GM23338 (cell line): ENCODE measurements at regions not wholly inside any gene's neighbourhood (a gene's known extent, or its start where the extent isn't known, plus 50 kb on each side); places are given as distances from the start of the nearest gene placed in this dataset.

Experiments
- CREB1 ChIP-seq: fragments of 250-450 bp; sonication (Bioruptor Pico); IDR thresholded peaks from 2 replicates; pipeline ENCODE4 v1.5.0; 2020; ENCODE audit warnings: low read depth, mild to moderate bottlenecking, moderate library complexity
- CTCF ChIP-seq, 2 experiments: fragments of 200-600 bp in 1 of 2; sonication (generic) in 1 of 2; conservative IDR thresholded peaks; 2 replicates each; pipeline versions ENCODE4 v1.5.1 to v1.6.1; 2016 to 2017; ENCODE audit warnings: antibody characterized with exemption in 2 of 2, low read depth in 2 of 2, mild to moderate bottlenecking in 2 of 2, moderate library complexity in 1 of 2
- EZH2 ChIP-seq: fragments of 200-600 bp; sonication (generic); IDR thresholded peaks from one replicate; pipeline ENCODE4 v1.8.0; 2017; ENCODE audit warnings: antibody characterized with exemption, mild to moderate bottlenecking, low read depth; ENCODE audit not compliant: unreplicated experiment
- EZH2phosphoT487 ChIP-seq: fragments of 200-600 bp; sonication (generic); IDR thresholded peaks from one replicate; pipeline ENCODE4 v1.8.1; 2018; ENCODE audit warnings: antibody characterized with exemption; ENCODE audit not compliant: unreplicated experiment
- JUNB ChIP-seq: IDR thresholded peaks from one replicate; pipeline ENCODE4 v1.6.1; 2016; ENCODE audit warnings: antibody characterized with exemption; ENCODE audit not compliant: unreplicated experiment
- NANOG ChIP-seq: IDR thresholded peaks from 2 replicates; pipeline ENCODE4 v1.6.1; 2016; ENCODE audit warnings: antibody characterized with exemption, borderline replicate concordance
- POLR2AphosphoS5 ChIP-seq: IDR thresholded peaks from 2 replicates; pipeline ENCODE4 v1.6.1; 2016; ENCODE audit warnings: antibody characterized with exemption, low read depth
- STAT1 ChIP-seq: IDR thresholded peaks from one replicate; pipeline ENCODE4 v1.6.1; 2016; ENCODE audit warnings: antibody characterized with exemption; ENCODE audit not compliant: unreplicated experiment
- ZNF114 ChIP-seq: fragments of 250-450 bp; sonication (Bioruptor Pico); IDR thresholded peaks from 2 replicates; pipeline ENCODE4 v1.5.0; 2020; ENCODE audit warnings: mild to moderate bottlenecking, moderate library complexity
- ZNF331 ChIP-seq: fragments of 250-450 bp; sonication (Bioruptor Pico); IDR thresholded peaks from 2 replicates; pipeline ENCODE4 v1.5.0; 2020; ENCODE audit warnings: low read depth, mild to moderate bottlenecking, moderate library complexity
- TF ChIP-seq, protein P1 (sequence below): fragments of 250-450 bp; sonication (Bioruptor Pico); IDR thresholded peaks from 2 replicates; pipeline ENCODE4 v1.5.0; 2020; ENCODE audit warnings: mild to moderate bottlenecking, moderate library complexity
- TF ChIP-seq, protein P2 (sequence below): IDR thresholded peaks from 2 replicates; pipeline ENCODE4 v1.6.1; 2016; ENCODE audit warnings: antibody characterized with exemption

GRCh38 chr1:56321150-56321490 lies 258.2 kb downstream of the PLPP3 start (continued):
- TF ChIP-seq, protein P1, sequence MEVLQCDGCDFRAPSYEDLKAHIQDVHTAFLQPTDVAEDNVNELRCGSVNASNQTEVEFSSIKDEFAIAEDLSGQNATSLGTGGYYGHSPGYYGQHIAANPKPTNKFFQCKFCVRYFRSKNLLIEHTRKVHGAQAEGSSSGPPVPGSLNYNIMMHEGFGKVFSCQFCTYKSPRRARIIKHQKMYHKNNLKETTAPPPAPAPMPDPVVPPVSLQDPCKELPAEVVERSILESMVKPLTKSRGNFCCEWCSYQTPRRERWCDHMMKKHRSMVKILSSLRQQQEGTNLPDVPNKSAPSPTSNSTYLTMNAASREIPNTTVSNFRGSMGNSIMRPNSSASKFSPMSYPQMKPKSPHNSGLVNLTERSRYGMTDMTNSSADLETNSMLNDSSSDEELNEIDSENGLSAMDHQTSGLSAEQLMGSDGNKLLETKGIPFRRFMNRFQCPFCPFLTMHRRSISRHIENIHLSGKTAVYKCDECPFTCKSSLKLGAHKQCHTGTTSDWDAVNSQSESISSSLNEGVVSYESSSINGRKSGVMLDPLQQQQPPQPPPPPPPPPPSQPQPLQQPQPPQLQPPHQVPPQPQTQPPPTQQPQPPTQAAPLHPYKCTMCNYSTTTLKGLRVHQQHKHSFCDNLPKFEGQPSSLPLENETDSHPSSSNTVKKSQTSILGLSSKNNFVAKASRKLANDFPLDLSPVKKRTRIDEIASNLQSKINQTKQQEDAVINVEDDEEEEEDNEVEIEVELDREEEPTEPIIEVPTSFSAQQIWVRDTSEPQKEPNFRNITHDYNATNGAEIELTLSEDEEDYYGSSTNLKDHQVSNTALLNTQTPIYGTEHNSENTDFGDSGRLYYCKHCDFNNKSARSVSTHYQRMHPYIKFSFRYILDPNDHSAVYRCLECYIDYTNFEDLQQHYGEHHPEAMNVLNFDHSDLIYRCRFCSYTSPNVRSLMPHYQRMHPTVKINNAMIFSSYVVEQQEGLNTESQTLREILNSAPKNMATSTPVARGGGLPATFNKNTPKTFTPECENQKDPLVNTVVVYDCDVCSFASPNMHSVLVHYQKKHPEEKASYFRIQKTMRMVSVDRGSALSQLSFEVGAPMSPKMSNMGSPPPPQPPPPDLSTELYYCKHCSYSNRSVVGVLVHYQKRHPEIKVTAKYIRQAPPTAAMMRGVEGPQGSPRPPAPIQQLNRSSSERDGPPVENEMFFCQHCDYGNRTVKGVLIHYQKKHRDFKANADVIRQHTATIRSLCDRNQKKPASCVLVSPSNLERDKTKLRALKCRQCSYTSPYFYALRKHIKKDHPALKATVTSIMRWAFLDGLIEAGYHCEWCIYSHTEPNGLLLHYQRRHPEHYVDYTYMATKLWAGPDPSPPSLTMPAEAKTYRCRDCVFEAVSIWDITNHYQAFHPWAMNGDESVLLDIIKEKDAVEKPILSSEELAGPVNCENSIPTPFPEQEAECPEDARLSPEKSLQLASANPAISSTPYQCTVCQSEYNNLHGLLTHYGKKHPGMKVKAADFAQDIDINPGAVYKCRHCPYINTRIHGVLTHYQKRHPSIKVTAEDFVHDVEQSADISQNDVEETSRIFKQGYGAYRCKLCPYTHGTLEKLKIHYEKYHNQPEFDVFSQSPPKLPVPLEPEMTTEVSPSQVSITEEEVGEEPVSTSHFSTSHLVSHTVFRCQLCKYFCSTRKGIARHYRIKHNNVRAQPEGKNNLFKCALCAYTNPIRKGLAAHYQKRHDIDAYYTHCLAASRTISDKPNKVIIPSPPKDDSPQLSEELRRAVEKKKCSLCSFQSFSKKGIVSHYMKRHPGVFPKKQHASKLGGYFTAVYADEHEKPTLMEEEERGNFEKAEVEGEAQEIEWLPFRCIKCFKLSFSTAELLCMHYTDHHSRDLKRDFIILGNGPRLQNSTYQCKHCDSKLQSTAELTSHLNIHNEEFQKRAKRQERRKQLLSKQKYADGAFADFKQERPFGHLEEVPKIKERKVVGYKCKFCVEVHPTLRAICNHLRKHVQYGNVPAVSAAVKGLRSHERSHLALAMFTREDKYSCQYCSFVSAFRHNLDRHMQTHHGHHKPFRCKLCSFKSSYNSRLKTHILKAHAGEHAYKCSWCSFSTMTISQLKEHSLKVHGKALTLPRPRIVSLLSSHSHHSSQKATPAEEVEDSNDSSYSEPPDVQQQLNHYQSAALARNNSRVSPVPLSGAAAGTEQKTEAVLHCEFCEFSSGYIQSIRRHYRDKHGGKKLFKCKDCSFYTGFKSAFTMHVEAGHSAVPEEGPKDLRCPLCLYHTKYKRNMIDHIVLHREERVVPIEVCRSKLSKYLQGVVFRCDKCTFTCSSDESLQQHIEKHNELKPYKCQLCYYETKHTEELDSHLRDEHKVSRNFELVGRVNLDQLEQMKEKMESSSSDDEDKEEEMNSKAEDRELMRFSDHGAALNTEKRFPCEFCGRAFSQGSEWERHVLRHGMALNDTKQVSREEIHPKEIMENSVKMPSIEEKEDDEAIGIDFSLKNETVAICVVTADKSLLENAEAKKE = no peak
- no peak for TF ChIP-seq ZNF114 (CRISPR knock-in tag)
- no peak for TF ChIP-seq NANOG
- no peak for TF ChIP-seq EZH2phosphoT487
- no peak for TF ChIP-seq CREB1 (CRISPR knock-in tag)
- TF ChIP-seq POLR2AphosphoS5 = no peak
- no peak for TF ChIP-seq ZNF331 (CRISPR knock-in tag)
- TF ChIP-seq CTCF (conservative IDR thresholded peaks at IDR 0.05; ENCODE audit: low read depth in 2 of 2) = no peak
- TF ChIP-seq JUNB = no peak
- TF ChIP-seq STAT1 = no peak
- no peak for TF ChIP-seq EZH2
- TF ChIP-seq, protein P2, sequence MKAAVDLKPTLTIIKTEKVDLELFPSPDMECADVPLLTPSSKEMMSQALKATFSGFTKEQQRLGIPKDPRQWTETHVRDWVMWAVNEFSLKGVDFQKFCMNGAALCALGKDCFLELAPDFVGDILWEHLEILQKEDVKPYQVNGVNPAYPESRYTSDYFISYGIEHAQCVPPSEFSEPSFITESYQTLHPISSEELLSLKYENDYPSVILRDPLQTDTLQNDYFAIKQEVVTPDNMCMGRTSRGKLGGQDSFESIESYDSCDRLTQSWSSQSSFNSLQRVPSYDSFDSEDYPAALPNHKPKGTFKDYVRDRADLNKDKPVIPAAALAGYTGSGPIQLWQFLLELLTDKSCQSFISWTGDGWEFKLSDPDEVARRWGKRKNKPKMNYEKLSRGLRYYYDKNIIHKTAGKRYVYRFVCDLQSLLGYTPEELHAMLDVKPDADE = no peak
